ENCODE measurements at regions not wholly inside any gene's neighbourhood (a gene's known extent, or its start where the extent isn't known, plus 50 kb on each side); places are given as distances from the start of the nearest gene placed in this dataset.

DNA sequence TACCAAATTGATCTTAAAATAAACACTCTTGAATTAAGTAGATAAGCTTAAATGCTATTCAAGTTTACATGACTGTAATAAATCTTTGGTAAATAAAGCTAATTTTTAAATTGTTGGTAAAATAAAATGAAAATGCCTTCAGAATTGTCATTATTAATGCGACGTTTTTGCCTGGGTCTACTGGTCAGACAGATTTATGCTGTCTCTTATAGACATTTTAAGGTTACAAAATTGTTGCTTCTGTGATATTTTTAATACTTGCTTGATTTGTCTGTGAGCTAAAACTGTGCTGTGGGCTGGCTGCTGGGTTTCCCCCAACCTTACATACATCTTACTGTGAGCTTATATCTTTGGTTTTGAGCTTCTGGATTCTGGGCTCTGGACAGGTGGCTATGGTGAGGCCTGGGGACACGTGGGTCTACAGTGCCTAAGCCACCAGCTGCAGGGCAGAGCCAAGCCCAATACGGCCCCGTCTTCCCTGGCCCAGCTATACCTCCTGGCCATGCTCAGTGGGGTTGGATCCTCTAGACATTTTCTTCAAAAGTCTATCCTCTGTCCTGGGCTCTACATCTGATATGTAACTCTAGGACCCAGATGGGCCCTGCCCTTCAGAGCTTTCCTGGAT, 81.4 kb downstream of the ETS2 start:
- no peak for DNase-seq (ENCODE audit: low read depth)
- no peak overlapping the region for H3K4me3 ChIP-seq (ENCODE audit: low read depth, low read length)
- TF ChIP-seq, protein P1, sequence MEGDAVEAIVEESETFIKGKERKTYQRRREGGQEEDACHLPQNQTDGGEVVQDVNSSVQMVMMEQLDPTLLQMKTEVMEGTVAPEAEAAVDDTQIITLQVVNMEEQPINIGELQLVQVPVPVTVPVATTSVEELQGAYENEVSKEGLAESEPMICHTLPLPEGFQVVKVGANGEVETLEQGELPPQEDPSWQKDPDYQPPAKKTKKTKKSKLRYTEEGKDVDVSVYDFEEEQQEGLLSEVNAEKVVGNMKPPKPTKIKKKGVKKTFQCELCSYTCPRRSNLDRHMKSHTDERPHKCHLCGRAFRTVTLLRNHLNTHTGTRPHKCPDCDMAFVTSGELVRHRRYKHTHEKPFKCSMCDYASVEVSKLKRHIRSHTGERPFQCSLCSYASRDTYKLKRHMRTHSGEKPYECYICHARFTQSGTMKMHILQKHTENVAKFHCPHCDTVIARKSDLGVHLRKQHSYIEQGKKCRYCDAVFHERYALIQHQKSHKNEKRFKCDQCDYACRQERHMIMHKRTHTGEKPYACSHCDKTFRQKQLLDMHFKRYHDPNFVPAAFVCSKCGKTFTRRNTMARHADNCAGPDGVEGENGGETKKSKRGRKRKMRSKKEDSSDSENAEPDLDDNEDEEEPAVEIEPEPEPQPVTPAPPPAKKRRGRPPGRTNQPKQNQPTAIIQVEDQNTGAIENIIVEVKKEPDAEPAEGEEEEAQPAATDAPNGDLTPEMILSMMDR (IDR thresholded peaks at IDR 0.05; ENCODE audit: control insufficient read depth, extremely low read depth, insufficient read depth): no peak

DNA sequence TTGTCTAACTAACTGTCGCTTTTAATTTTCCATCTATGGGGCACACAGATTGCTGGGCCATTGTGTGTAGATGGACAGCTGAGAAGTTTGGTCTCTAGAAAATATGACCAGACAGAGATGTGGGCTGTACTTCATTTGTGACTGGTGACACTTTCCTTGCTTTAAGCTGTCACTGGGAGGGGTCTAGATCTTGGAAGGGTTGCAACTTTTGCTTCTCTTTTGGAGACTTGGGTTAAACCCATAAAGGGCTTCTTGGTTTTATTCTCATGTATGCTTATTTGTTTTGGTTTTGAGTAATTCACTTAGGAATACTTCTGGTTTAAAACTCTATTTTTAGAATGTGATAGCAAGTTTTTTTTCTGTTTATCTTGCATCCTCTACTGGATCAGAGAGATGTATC, 80.2 kb downstream of the ETS2 start:
- TF ChIP-seq, protein P1 (IDR thresholded peaks at IDR 0.05; ENCODE audit: control insufficient read depth, extremely low read depth, insufficient read depth): no peak
- no peak overlapping the region for H3K4me3 ChIP-seq (ENCODE audit: low read depth, low read length)
- no peak for DNase-seq (ENCODE audit: low read depth)

DNA sequence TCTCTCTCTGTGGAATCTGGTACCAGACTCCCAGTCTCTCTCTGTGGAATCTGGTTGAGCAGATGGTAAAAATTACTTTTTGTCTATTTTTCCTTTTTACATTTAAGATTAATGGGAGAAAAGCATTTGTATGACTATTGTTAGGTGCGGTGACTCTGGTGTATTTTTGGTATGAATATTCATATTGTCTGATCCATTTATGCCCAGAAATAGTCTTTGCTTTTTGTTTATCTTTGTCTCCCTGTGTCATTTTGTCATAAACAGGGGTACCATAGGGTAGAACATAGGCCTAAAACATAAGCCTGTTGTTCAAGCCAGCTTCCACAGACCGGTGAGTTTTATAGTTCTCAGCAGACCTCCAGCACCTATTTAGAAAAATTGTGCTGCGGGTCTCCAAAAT, 78.7 kb downstream of the ETS2 start:
- no peak for DNase-seq (ENCODE audit: low read depth)
- TF ChIP-seq, protein P1 (IDR thresholded peaks at IDR 0.05; ENCODE audit: control insufficient read depth, extremely low read depth, insufficient read depth): no peak
- no peak overlapping the region for H3K4me3 ChIP-seq (ENCODE audit: low read depth, low read length)

DNA sequence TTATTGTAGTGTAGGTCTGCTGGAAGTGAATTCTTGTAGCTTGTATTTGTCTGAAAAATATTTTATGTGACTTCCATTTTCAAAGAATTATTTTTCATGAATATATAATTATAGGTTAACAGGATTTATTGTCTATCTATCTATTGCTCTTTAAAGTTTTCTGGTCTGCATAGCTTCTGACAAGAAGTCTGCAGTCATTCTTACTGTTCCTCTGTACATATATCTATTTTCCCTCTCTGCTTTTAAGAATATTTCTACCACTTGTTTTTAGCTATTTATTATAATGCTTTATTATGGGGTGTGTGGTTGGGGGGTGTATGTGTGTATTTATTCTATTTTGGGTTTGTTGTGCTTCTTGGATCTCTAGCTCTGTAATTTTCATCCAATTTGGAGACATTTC, 77.4 kb downstream of the ETS2 start:
- H3K4me3 ChIP-seq (ENCODE audit: low read depth, low read length): no peak overlapping the region
- TF ChIP-seq, protein P1 (IDR thresholded peaks at IDR 0.05; ENCODE audit: control insufficient read depth, extremely low read depth, insufficient read depth): no peak
- DNase-seq (ENCODE audit: low read depth): no peak

DNA sequence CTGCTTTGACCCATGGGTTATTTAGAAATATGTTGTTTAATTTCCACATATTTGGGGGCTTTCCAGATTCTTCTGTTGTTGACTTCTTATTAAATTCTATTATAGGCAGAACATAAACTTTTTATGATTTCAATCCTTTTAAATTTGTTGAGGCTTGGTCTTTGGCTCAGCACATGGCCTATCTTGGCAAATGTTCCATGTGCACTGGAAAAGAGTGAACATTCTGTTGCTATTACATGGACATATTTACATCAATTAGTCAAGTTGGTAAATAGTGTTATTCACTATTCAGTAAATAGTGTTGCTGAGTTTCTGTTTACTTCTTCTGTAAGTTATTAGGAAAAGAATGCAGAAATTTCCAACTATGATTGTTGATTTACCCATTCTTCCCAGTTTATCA, 75.4 kb downstream of the ETS2 start:
- TF ChIP-seq, protein P1 (IDR thresholded peaks at IDR 0.05; ENCODE audit: control insufficient read depth, extremely low read depth, insufficient read depth): no peak

DNA sequence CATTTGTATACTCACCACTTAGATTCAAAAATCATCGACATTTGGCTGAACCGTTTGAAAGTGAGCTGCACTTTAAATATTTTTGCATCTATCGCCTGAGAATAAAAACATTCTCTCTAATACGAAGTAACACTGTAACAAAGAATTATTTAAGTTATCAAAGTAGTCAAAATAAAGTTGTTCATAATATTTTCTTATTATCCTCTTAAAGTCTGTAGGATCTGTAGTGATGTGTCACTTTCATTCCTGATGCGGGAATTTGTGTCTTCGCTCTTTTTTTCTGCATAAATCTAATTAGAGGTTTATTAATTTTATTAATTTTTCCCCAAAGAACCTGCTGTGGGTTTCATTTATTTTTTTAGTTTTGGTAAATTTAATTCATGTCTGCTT, 74.8 kb downstream of the ETS2 start:
- DNase-seq (ENCODE audit: low read depth): no peak
- H3K4me3 ChIP-seq (ENCODE audit: low read depth, low read length): no peak overlapping the region
- TF ChIP-seq, protein P1 (IDR thresholded peaks at IDR 0.05; ENCODE audit: control insufficient read depth, extremely low read depth, insufficient read depth): no peak

More for the DNA sequence above, 75.4 kb downstream of the ETS2 start:
- no peak for DNase-seq (ENCODE audit: low read depth)
- no peak overlapping the region for H3K4me3 ChIP-seq (ENCODE audit: low read depth, low read length)

DNA sequence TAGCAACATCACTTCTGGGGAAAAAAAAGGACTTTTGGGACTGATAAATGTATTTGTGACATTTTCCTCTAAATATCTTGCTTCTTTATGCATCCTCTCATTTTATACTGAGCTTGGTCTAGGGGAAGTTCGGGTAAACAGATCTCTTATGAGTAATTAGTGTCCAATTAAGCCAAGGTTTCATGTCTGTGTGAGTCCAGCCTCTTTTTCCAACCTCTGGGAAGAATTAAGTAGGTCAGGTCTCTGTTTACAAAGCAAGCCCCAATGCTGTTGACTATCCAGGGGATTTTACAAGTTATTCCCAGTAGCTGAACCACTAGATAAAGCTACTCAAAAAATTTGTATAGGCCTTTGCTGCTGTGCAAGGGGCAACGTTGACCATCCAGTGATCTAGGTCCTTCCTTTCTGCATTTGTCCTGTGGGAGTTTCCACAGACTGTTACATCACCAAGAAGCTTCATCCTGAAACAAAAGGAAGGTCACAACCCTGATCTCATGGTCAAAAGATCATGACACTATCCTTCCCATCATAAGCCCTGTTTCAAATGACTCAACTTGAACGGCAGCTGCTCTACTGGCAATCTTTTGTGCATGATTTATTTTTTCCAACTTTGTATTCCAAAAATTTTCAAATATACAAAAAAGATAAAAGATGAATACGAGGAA, 74.3 kb downstream of the ETS2 start:
- no peak overlapping the region for H3K4me3 ChIP-seq (ENCODE audit: low read depth, low read length)
- no peak for DNase-seq (ENCODE audit: low read depth)
- TF ChIP-seq, protein P1 (IDR thresholded peaks at IDR 0.05; ENCODE audit: control insufficient read depth, extremely low read depth, insufficient read depth): no peak
